NCI-H2081 treated with DMSO at 0.1 percent for 48 hours (cell line): ENCODE measurements at regions not wholly inside any gene's neighbourhood (a gene's known extent, or its start where the extent isn't known, plus 50 kb on each side); places are given as distances from the start of the nearest gene placed in this dataset.
"Not testable (repeated sequence)": the region's sequence is repeated elsewhere in the genome, so short reads cannot be mapped to it uniquely, and the experiment has no call there.

ENCODE experiments used
- DNase-seq: peaks from one replicate; lab custom pipeline; 2025; lab: John Stamatoyannopoulos, UW

- DNase-seq = no peak
These were observed 342.6 kb downstream of the TCERG1L start for GRCh38 chr10:130968964-130969363.

DNA sequence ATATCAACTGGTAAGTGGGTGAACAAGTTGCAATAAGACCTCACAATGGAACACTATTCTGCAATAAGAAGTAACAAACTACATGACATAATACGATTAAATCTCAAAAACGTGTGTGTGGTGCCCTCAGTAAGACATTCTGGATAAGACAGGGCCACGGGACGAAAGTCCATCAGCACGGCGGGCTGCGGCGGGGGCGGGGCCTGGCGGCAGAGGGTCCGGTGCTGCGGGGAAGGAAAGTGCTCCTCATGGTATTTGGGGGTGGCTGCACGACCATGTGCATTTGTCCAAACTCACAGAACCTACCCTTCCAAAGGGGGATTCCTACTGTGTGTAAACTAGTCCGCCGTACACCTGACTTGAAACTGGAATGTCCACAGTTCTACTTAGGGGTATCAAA lies 341.8 kb downstream of the TCERG1L start:
- DNase-seq = no peak

- DNase-seq = no peak
These were observed 341.0 kb downstream of the TCERG1L start for GRCh38 chr10:130970341-130971122.

- no peak for DNase-seq
These were observed 340.4 kb downstream of the TCERG1L start for GRCh38 chr10:130971123-130971435.

GRCh38 chr10:130973127-130973839 lies 338.2 kb downstream of the TCERG1L start:
- no peak for DNase-seq

DNA sequence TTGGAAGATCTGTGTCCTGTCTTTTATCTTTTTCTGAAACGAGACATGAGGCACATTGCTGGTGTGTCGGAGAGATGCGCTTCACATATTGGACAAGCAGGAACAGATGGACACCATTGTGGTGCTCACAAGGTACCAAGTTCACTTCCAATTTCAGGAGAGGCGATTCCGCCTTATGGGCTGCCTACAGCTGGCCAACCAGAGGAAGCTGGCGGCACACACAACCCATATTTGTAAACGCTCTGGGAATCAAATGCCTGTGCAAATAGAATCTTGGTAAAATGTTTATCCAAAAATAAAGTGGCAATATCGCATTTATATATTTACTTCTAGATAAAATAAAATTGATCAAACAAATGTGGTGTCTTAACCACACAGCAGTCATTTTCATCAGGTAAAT lies 337.4 kb downstream of the TCERG1L start:
- no peak for DNase-seq

DNA sequence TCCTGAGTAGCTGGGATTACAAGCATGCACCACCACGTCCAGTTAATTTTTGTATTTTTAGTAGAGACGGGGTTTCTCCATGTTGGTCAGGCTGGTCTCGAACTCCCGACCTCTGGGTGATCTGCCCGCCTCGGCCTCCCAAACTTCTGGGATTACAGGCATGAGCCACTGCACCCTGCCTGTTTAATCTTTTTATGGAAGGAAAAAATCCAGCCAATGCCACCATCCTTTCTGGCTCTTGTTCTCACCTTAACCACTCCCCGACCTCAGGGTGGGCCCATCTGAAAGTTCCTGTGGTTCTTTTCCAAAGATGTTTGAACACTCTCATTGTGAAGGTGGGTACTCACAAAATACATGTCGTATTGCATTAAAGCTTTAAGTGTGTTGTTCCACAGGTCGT lies 336.2 kb downstream of the TCERG1L start:
- not testable (repeated sequence) for DNase-seq

DNA sequence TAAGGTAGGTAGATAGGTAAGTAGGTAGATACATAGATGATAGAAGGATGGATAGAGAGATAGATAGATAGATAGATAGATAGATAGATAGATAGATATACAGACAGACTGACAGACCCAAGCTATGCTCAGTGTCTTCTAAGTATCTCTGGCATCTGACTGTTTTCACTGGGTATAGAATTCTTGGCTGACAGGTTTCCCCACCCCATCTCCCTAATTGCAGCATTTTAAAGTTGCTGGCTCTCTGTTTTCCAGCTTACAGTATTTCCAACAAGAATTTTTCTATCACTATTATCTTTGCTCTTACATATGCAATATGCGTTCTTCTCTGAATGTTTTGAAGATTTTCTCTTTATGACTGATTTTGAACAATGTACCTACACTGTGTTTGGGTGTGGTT lies 328.7 kb downstream of the TCERG1L start:
- DNase-seq = no peak

DNA sequence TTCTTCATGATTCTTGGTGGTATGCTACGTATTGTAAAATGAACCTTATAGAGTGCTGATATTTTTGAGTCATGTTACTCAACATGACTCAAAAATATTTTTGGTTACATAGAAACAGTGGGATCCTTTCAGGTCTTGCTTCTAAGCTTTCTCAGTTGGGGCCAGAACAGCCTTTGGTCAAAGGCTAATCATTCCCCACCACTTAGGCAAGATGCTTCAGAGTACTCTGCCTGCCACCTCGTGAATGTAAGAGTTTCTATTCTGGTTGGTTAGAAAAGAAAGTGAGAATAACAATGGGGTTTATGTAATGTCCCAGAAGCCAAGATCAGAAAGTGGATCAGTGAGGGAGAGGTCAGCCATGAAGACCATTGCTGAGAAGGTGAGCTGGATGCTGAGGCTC lies 327.8 kb downstream of the TCERG1L start:
- DNase-seq = no peak

- no peak for DNase-seq
These were observed 326.8 kb downstream of the TCERG1L start for GRCh38 chr10:130984686-130985085.

GRCh38 chr10:130985158-130985753 lies 326.3 kb downstream of the TCERG1L start:
- no peak for DNase-seq

DNA sequence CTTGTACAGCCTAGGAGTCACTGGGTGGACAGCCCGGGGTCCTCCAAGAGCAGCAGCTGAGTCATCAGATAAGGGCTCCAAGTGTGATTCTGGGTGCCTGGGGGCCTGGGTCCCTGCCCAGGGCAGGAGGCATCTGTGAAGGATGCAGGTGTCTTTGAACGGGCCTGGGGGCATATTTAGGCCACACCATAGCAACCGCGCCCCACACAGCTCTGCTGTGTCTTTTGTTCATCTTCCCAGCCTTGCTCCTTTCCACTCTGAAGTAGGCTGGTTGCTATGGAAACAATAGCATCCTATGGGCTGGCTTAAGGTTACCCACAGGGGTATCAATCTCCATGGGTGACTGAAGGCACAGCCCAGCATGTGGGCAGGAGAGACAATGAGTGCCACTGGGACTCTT lies 324.7 kb downstream of the TCERG1L start:
- no peak for DNase-seq

- no peak for DNase-seq
These were observed 324.1 kb downstream of the TCERG1L start for GRCh38 chr10:130987401-130987800.

DNA sequence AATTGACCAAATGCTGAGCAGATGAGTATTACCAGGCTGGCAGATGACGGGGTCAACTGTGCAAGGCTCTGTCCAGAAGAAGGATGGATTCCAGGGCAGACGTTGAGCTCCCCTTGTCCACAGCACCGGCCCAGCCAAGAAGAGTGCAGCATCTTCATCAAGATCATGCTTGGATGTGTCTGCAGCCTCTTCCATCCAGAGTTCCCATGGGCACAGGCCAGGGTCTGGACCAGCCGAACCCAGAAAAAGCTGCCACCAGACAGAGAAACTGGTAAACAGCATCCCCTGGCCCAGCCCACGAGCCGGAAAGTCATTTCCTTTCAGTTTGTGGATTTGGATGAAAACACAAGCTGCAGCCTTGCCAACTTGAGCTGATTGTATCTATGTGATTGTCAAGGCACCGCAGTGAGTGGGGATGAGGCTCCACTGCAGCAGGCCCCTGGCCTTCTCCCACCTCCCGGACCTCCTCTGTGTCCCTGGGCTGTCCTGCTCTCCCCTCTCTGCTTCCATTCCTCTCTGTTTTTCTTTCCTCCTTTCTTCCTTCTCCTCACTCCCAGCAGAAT lies 321.8 kb downstream of the TCERG1L start:
- no peak for DNase-seq

DNA sequence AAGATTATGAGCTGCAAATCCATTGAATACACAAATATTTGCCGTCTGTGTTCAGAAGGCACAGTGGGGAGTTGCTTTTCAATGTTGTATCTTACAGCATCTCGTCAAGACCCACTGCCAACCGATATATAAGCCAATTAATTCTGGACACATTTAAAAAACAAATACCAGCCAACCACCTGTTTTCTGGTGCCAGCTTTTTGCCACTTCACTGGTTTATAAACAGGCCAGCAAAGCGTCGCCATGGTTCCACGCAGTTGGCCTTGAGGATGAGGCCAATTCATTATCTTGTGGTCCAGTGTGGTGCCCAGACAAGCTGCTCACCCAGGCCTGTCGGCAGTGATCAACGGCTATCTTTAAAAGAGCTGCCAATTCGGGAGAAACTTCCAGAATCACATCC lies 321.0 kb downstream of the TCERG1L start:
- DNase-seq = no peak

- no peak for DNase-seq
These were observed 318.6 kb downstream of the TCERG1L start for GRCh38 chr10:130992802-130993523.

DNA sequence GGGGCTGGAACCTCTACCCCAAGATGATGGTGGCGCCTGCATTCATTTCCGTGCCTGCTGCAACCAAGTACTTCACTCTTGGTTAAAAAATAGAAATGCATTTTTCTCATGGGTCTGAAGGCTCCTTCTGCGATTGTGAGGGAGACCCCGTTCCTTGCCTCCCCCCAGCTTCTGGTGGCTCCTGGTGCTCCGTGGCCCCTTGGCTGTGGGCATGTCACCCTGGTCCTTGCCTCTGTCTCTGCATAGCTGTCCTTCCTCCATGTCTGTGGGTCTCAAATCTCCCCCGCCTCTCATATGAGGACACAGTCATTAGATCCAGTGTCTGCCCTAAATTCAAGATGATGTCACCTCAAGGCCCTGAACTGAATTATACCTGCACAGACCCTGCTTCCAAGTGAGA lies 317.9 kb downstream of the TCERG1L start:
- DNase-seq = no peak

- no peak for DNase-seq
These were observed 317.3 kb downstream of the TCERG1L start for GRCh38 chr10:130994191-130994590.

- no peak for DNase-seq
These were observed 316.7 kb downstream of the TCERG1L start for GRCh38 chr10:130994845-130995244.

GRCh38 chr10:130997267-130998045 lies 314.1 kb downstream of the TCERG1L start:
- no peak for DNase-seq

- DNase-seq = no peak
These were observed 313.5 kb downstream of the TCERG1L start for GRCh38 chr10:130998046-130998435.

DNA sequence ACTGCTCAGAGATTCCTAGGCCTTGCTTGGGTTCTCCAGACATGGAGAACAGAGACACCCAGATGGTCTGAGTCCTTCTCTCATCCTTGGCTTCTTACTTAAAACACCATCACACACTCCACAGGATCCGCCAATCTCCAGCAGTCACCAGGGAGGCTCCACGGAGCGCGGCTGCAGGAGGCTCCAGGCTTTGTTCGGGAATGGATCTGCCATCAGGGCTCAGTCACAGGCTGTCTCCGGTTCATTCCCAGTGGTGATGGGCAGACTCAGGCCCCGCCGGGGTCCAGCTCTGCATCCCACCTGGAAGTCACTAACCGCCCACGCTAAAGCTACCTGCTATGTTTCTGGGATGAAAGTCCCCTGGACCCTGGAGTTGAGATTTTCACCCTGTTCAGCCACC lies 312.9 kb downstream of the TCERG1L start:
- no peak for DNase-seq
